HG03457 (cell line): ENCODE measurements at regions not wholly inside any gene's neighbourhood (a gene's known extent, or its start where the extent isn't known, plus 50 kb on each side); places are given as distances from the start of the nearest gene placed in this dataset.
"Not testable (repeated sequence)": the region's sequence is repeated elsewhere in the genome, so short reads cannot be mapped to it uniquely, and the experiment has no call there.

ENCODE experiments used
- ATAC-seq: cut with Tn5 transposase; IDR thresholded peaks from one replicate; pipeline ENCODE4 v1.9.1; 2021; ENCODE audit warnings: moderate number of reproducible peaks; ENCODE audit not compliant: unreplicated experiment

DNA sequence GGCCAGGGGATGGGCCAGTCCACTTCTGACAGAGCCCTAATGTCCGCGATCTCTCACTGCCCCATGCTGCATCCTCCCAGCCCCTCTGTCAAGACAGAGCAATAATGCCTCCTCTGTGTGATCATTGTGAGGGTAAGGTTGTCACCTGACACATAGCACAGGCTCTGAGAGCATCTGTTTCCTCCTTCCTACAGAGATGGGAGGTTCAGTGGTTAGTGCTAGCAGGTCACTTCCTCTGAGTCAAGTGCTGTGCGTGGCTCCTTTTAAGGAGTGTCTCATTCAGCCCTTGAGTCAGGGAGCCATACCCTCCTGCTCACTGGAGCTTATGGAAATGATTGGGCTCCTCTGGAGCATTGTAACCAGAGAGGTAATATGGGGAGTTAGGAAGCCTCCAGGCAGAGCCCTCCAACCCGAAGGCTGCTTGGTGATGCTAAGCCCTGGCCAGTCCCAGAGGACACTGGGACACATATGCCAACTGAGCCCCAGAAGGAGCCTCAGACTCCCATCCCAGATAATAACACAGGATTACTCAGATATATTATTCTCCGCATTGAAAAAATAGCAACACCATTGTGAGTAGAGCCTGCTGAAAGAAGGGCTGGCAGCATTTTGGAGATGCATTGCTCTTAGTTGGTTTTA, 189.0 kb downstream of the GALNT1 start:
- ATAC-seq, result no peak

GRCh38 chr18:35771172-35771571, 189.6 kb downstream of the GALNT1 start:
- no peak for ATAC-seq

DNA sequence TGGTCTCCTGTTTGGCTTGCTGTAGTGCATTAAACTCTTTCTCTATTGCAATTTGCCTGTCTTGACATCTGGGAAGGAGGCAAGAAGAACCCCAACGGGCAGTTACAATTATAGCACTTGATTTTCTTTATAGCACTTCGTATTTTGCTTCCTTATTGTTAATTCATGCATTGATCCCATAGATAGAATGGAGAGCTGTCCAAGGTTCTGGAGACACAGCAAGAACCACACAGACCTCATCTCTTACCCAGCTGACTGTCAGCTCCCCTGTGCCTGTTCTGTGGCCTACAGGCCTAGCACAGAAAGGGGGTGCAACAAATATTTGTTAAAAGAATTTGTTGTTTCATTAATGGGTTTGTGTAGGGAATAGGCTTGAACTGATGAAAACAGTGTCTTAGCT, 194.3 kb downstream of the GALNT1 start:
- no peak for ATAC-seq

DNA sequence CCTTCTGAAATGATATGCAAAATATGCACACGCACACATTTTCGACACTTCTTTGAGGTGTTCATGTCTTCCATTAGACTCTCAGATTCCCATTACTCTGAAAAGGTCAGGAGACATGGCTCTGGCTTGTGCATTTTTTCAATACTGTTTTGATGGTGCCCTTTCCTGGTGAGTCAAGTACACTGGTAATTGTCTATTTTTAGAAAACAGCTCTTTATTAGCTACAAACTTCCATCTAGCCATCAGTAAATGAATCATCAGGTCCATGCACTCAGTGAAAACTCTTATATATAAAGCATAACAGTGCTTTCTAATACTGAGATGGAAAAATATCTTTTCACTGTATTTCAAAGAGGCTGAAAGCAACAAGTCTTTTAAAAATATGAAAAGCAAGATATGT, 194.9 kb downstream of the GALNT1 start:
- ATAC-seq, result no peak

- ATAC-seq, result no peak
Observed at GRCh38 chr18:35777039-35777438, 195.4 kb upstream of the RMP24 start.

DNA sequence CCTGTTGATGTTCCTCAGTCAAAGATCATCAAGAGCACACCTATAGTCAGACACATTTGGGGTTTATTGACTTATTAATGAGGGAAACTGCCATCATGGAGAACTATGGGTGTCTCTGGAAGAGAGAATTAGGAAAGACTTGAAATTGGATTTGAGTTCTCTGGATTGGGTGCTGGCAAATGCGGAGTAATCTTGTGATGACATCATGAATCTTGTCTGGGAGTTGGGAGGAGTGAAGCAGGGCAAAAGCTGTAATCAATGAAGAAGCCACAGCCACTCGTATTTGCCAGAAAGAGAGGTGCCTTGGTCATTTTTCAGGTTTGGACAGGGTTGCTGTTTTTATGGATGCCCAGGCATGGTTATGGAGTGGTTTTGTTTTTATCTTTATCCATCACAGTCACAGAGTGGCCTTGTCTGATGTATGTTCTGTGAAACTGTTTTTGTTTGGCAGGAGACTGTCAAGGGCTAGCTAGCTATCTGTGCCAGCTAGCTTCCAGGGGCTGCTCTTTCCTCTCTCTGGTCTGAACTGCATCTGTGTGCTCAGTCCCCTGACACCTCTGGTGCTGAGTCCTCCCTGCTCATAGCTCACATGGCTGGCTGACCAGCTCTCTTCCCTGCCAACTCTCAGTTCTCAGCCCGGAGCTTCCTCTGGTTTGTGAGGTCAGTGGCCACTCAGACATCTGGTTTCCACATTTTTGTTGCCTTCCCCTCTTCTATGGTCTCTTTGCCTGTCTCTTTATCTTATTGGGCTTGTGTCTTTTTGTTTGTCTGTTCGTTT, 193.4 kb upstream of the RMP24 start:
- no peak for ATAC-seq

- no peak for ATAC-seq
Observed at GRCh38 chr18:35780937-35781336, 191.5 kb upstream of the RMP24 start.

GRCh38 chr18:35782926-35783325, 189.6 kb upstream of the RMP24 start:
- ATAC-seq, result no peak

- no peak for ATAC-seq
Observed at GRCh38 chr18:35786365-35787042, 186.0 kb upstream of the RMP24 start.

DNA sequence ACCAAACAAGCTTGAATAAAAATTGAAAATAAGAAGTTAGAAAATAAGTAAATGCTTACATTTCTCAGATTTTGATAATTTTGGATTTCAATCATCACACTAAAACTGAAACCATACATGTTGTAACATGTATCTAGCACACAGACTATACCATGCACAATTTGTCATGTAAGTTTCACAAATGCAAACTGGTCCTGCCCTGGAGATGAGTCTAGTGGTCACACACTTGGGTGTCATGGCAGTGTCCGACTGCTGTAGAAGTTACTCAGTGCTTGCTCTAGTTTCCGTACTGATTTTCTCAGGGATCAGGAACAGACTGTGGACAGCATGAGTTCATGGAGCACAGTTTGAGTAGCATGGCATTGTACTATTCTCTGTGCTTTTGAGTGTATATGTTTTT, 182.9 kb upstream of the RMP24 start:
- no peak for ATAC-seq

DNA sequence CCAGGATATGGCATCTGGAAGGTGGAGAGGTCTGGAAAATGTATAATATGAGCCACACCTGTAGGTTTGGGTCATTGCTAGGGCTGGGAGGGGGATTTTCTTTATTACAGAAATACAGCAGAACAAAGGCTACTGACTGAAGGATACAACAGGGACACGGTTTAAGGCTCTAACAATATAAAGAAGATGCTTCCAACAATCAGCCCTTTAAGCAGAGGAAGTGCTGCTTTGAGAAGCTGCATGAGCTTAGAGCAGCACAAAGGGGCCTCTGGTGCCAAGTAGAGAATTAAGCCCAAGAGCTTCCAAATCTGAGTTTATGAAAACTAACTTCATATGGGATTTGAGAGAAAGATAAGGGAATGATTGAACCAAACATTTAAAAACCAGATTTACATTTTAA, 174.5 kb upstream of the RMP24 start:
- no peak for ATAC-seq

DNA sequence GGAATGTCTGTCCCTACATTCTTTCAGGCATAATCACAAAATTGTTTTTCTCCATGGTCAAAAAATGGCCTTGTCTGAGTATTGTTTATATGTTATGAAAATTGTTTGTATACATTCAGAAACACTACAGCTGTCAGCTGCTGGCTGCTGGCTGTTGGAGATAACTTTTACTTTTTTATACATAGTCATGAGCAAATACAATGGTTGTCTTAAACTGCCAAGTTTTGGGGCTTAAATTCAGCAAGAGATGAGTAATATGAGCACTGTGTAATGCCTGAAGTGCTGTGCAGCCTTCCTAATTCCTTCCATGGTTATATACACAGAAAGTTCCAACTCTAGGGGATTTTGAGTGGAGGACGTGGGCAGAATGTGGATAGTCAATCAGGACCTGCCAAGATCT, 168.9 kb upstream of the RMP24 start:
- no peak for ATAC-seq

- ATAC-seq, result no peak
Observed at GRCh38 chr18:35804377-35804776, 168.1 kb upstream of the RMP24 start.

DNA sequence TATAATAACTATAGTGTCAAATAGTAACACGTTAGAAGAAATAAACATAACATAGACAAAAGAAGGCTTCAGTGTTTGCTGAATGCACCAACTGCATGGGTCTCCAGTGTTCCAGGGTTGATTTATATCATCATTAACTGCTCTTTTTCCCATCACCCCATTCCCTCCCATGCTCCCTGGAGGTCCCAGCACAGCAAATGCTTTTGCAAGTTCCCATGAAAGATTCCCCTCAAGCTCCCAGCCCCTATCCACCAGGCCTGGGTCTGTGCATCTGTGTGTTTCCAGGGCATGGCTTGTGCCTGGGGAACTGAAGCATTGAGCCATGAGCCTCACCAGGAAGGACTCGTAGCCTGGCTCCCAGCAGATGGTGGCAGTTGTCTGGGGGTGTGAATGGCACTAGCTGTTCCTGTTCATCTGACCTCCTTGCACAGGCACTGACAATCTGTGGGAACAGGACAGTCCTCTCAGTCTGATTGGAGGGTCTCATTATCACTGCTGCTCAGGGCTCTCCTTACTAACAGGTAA, 164.6 kb upstream of the RMP24 start:
- no peak for ATAC-seq

DNA sequence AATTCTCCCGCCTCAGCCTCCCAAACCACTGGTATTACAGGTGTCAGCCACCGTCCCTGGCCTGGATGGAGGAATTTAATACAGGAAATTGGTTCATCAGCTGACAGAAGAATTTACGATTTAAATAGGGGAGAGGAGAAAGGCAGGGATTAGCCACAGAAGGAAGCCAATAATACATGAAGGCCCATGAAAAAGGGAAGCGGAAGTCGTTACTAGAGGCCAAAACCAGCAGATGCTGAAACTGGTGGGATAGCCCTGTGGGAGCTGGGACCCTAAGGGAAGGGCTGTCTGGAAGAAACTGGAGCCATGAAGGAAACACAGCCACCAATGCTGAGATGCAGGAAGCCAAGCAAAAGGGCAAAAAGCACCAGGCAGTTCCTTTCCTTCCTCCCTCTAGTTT, 163.7 kb upstream of the RMP24 start:
- ATAC-seq, result no peak

DNA sequence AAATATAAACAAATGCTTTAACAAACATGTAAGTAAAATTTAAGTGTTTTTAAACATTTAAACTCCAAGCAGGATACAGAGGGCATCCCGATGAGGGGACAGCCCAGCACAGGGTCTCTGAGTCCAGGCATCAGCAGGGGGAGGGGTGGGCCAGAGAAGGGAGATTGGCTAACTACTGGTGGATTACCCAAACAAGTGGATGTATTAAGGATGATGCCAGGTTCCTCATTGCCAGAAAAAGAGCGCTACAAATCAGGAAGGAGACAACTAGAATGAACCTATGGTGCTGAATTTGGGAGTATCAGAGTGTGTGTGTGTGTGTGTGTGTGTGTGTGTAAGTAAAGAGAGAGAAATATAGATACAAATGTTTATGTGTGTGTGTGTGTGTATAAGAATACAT, 162.0 kb upstream of the RMP24 start:
- no peak for ATAC-seq

DNA sequence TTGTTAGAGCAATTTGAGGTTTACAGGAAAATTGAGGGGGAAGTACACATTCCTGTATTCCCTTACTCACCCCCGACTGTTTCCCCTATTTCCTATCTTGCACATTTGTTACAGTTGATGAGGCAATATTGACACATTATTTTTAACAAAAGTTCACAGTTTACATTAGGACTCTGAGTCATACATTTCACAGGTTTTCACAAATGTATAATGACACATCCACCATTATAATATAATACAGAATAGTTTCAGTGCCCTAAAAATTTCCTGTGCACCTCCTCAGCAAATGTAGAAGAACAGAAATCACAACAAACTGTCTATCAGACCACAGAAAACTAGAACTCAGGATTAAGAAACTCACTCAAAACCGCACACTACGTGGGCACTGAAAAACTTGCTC, 160.6 kb upstream of the RMP24 start:
- ATAC-seq, result no peak

GRCh38 chr18:35815011-35815410, 157.5 kb upstream of the RMP24 start:
- ATAC-seq, result not testable (repeated sequence)

DNA sequence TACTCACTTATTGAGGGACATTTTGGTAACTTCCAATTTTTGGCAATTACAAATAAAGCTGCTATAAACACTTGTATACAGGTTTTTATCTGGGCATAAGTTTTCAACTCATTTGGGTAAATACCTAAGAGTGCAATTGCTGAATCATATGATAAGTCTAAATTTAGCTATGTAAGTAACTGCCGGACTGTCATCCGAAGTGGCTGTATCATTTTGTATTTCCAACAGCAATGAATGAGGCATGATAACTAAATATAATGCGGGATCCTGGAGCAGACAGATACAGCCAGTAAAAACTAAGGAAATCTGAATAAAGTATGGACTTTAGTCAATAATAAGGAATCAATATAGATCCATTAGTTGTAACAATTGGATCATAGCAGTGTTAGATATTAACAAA, 156.5 kb upstream of the RMP24 start:
- ATAC-seq, result no peak

GRCh38 chr18:35817604-35818352, 154.7 kb upstream of the RMP24 start:
- ATAC-seq, result no peak

- no peak for ATAC-seq
Observed at GRCh38 chr18:35818353-35818667, 154.2 kb upstream of the RMP24 start.
